ENCODE measurements at regions not wholly inside any gene's neighbourhood (a gene's known extent, or its start where the extent isn't known, plus 50 kb on each side); places are given as distances from the start of the nearest gene placed in this dataset.

- peak; percentile 59 for DNase-seq (ENCODE audit: low read depth, low spot score)
Observed at GRCh38 chr5:13567819-13568218, 376.7 kb downstream of the DNAH5 start.

GRCh38 chr5:13566871-13567339 lies 377.6 kb downstream of the DNAH5 start:
- peak; percentile 48 for DNase-seq (ENCODE audit: low read depth, low spot score)

- peak; percentile 15 for DNase-seq (ENCODE audit: low read depth, low spot score)
Observed at GRCh38 chr5:13558408-13558807, 386.1 kb downstream of the DNAH5 start.

GRCh38 chr5:13553896-13554295 lies 390.6 kb downstream of the DNAH5 start:
- peak; percentile 55 for DNase-seq (ENCODE audit: low read depth, low spot score)

GRCh38 chr5:13552361-13552760 lies 392.1 kb downstream of the DNAH5 start:
- DNase-seq (ENCODE audit: low read depth, low spot score), result no peak

GRCh38 chr5:13551645-13552044 lies 392.8 kb downstream of the DNAH5 start:
- DNase-seq (ENCODE audit: low read depth, low spot score), result no peak

GRCh38 chr5:13540168-13540750 lies 404.2 kb downstream of the DNAH5 start:
- no peak for DNase-seq (ENCODE audit: low read depth, low spot score)

GRCh38 chr5:13536933-13537332 lies 407.6 kb downstream of the DNAH5 start:
- DNase-seq (ENCODE audit: low read depth, low spot score), result no peak

- no peak for DNase-seq (ENCODE audit: low read depth, low spot score)
Observed at GRCh38 chr5:13533833-13534232, 410.7 kb downstream of the DNAH5 start.

- peak; percentile 46 for DNase-seq (ENCODE audit: low read depth, low spot score)
Observed at GRCh38 chr5:13529300-13529699, 415.2 kb downstream of the DNAH5 start.

- DNase-seq (ENCODE audit: low read depth, low spot score), result no peak
Observed at GRCh38 chr5:13524936-13525335, 419.6 kb downstream of the DNAH5 start.

- DNase-seq (ENCODE audit: low read depth, low spot score), result no peak
Observed at GRCh38 chr5:13519131-13519530, 425.4 kb downstream of the DNAH5 start.

- no peak for DNase-seq (ENCODE audit: low read depth, low spot score)
Observed at GRCh38 chr5:13516195-13516594, 428.3 kb downstream of the DNAH5 start.

GRCh38 chr5:13511442-13511841 lies 433.0 kb downstream of the DNAH5 start:
- no peak for DNase-seq (ENCODE audit: low read depth, low spot score)

- no peak for DNase-seq (ENCODE audit: low read depth, low spot score)
Observed at GRCh38 chr5:13510616-13511015, 433.9 kb downstream of the DNAH5 start.

GRCh38 chr5:13508559-13508958 lies 435.9 kb downstream of the DNAH5 start:
- no peak for DNase-seq (ENCODE audit: low read depth, low spot score)

- DNase-seq (ENCODE audit: low read depth, low spot score), result no peak
Observed at GRCh38 chr5:13505326-13505725, 439.2 kb downstream of the DNAH5 start.

GRCh38 chr5:13503017-13503416 lies 441.5 kb downstream of the DNAH5 start:
- DNase-seq (ENCODE audit: low read depth, low spot score), result no peak

GRCh38 chr5:13501176-13501575 lies 443.3 kb downstream of the DNAH5 start:
- no peak for DNase-seq (ENCODE audit: low read depth, low spot score)

- no peak for DNase-seq (ENCODE audit: low read depth, low spot score)
Observed at GRCh38 chr5:13498279-13498678, 446.2 kb downstream of the DNAH5 start.

GRCh38 chr5:13488254-13488931 lies 456.1 kb downstream of the DNAH5 start:
- no peak for DNase-seq (ENCODE audit: low read depth, low spot score)

GRCh38 chr5:13480834-13481233 lies 463.7 kb downstream of the DNAH5 start:
- DNase-seq (ENCODE audit: low read depth, low spot score), result no peak

GRCh38 chr5:13478831-13479465 lies 465.5 kb downstream of the DNAH5 start:
- DNase-seq (ENCODE audit: low read depth, low spot score), result peak; percentile 75

Measured in astrocyte of the hippocampus (primary cell).